ENCODE measurements at regions not wholly inside any gene's neighbourhood (a gene's known extent, or its start where the extent isn't known, plus 50 kb on each side); places are given as distances from the start of the nearest gene placed in this dataset.

GRCh38 chr1:219347376-219347775 lies 173.7 kb downstream of the LYPLAL1 start:
- no peak for TF ChIP-seq EZH2 (IDR thresholded peaks at IDR 0.05; ENCODE audit: borderline replicate concordance, low read depth, low read length, poor library complexity, severe bottlenecking)
- TF ChIP-seq, protein P1, sequence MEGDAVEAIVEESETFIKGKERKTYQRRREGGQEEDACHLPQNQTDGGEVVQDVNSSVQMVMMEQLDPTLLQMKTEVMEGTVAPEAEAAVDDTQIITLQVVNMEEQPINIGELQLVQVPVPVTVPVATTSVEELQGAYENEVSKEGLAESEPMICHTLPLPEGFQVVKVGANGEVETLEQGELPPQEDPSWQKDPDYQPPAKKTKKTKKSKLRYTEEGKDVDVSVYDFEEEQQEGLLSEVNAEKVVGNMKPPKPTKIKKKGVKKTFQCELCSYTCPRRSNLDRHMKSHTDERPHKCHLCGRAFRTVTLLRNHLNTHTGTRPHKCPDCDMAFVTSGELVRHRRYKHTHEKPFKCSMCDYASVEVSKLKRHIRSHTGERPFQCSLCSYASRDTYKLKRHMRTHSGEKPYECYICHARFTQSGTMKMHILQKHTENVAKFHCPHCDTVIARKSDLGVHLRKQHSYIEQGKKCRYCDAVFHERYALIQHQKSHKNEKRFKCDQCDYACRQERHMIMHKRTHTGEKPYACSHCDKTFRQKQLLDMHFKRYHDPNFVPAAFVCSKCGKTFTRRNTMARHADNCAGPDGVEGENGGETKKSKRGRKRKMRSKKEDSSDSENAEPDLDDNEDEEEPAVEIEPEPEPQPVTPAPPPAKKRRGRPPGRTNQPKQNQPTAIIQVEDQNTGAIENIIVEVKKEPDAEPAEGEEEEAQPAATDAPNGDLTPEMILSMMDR (conservative IDR thresholded peaks at IDR 0.05; ENCODE audit: low read depth, low read length): no peak
